Activated naive CD4-positive, alpha-beta T cell treated with Interleukin-2 at 50 U/mL for 16 hours (primary cell): ENCODE measurements at regions not wholly inside any gene's neighbourhood (a gene's known extent, or its start where the extent isn't known, plus 50 kb on each side); places are given as distances from the start of the nearest gene placed in this dataset.

ENCODE experiments used
- DNase-seq: peaks from one replicate; pipeline ENCODE4 v3.0.0-alpha.2; 2020

- peak; percentile 83 for DNase-seq
Measured at GRCh38 chr4:26074712-26075430, 160.9 kb downstream of the SMIM20 start.

- no peak for DNase-seq
Measured at GRCh38 chr4:26075583-26075982, 161.6 kb downstream of the SMIM20 start.

- DNase-seq = peak; percentile 56
Measured at GRCh38 chr4:26076000-26076587, 162.1 kb downstream of the SMIM20 start.

- DNase-seq = no peak
Measured at GRCh38 chr4:26076896-26077295, 162.9 kb downstream of the SMIM20 start.

GRCh38 chr4:26077756-26078155 lies 163.7 kb downstream of the SMIM20 start:
- no peak for DNase-seq

GRCh38 chr4:26080870-26081628 lies 167.0 kb downstream of the SMIM20 start:
- DNase-seq = peak; percentile 13

GRCh38 chr4:26081795-26082498 lies 167.9 kb downstream of the SMIM20 start:
- no peak for DNase-seq

- DNase-seq = no peak
Measured at GRCh38 chr4:26082565-26082964, 168.5 kb downstream of the SMIM20 start.

GRCh38 chr4:26083987-26084386 lies 170.0 kb downstream of the SMIM20 start:
- DNase-seq = peak; percentile 19

GRCh38 chr4:26084414-26084813 lies 170.4 kb downstream of the SMIM20 start:
- no peak for DNase-seq

GRCh38 chr4:26085551-26085950 lies 171.5 kb downstream of the SMIM20 start:
- DNase-seq = no peak

- DNase-seq = no peak
Measured at GRCh38 chr4:26086621-26087441, 172.8 kb downstream of the SMIM20 start.

GRCh38 chr4:26088433-26088928 lies 174.5 kb downstream of the SMIM20 start:
- peak; percentile 44 for DNase-seq

GRCh38 chr4:26093551-26093950 lies 179.5 kb downstream of the SMIM20 start:
- DNase-seq = no peak

GRCh38 chr4:26094076-26094475 lies 180.1 kb downstream of the SMIM20 start:
- no peak for DNase-seq

- DNase-seq = no peak
Measured at GRCh38 chr4:26094911-26095310, 180.9 kb downstream of the SMIM20 start.

- DNase-seq = no peak
Measured at GRCh38 chr4:26099967-26100366, 185.9 kb downstream of the SMIM20 start.

GRCh38 chr4:26101011-26101410 lies 187.0 kb downstream of the SMIM20 start:
- DNase-seq = no peak

GRCh38 chr4:26104056-26104685 lies 190.2 kb downstream of the SMIM20 start:
- no peak for DNase-seq

GRCh38 chr4:26105337-26105736 lies 191.3 kb downstream of the SMIM20 start:
- DNase-seq = no peak

GRCh38 chr4:26105815-26106699 lies 192.0 kb downstream of the SMIM20 start:
- DNase-seq = no peak
